NCI-H345 (cell line): ENCODE measurements at regions not wholly inside any gene's neighbourhood (a gene's known extent, or its start where the extent isn't known, plus 50 kb on each side); places are given as distances from the start of the nearest gene placed in this dataset.
"Not testable (repeated sequence)": the region's sequence is repeated elsewhere in the genome, so short reads cannot be mapped to it uniquely, and the experiment has no call there.

ENCODE experiments used
- DNase-seq: peaks from one replicate; lab custom pipeline; 2025; lab: John Stamatoyannopoulos, UW

- no peak for DNase-seq
These were observed 253.3 kb upstream of the KIAA1217 start for GRCh38 chr10:23955456-23956225.

GRCh38 chr10:23965123-23965522 is 243.8 kb upstream of the KIAA1217 start:
- DNase-seq = no peak

- DNase-seq = no peak
These were observed 243.1 kb upstream of the KIAA1217 start for GRCh38 chr10:23965880-23966279.

GRCh38 chr10:23966504-23967051 is 242.4 kb upstream of the KIAA1217 start:
- DNase-seq = no peak

- no peak for DNase-seq
These were observed 240.6 kb upstream of the KIAA1217 start for GRCh38 chr10:23968301-23968700.

GRCh38 chr10:23974746-23975272 is 234.1 kb upstream of the KIAA1217 start:
- no peak for DNase-seq

- no peak for DNase-seq
These were observed 233.5 kb upstream of the KIAA1217 start for GRCh38 chr10:23975431-23975830.

GRCh38 chr10:23976275-23976674 is 232.7 kb upstream of the KIAA1217 start:
- no peak for DNase-seq

- no peak for DNase-seq
These were observed 230.6 kb upstream of the KIAA1217 start for GRCh38 chr10:23978317-23978716.

- no peak for DNase-seq
These were observed 228.8 kb upstream of the KIAA1217 start for GRCh38 chr10:23980094-23980493.

- no peak for DNase-seq
These were observed 227.2 kb upstream of the KIAA1217 start for GRCh38 chr10:23981520-23982309.

GRCh38 chr10:23984405-23984804 is 224.5 kb upstream of the KIAA1217 start:
- DNase-seq = not testable (repeated sequence)

- no peak for DNase-seq
These were observed 220.9 kb upstream of the KIAA1217 start for GRCh38 chr10:23988006-23988405.

GRCh38 chr10:23994459-23995046 is 214.4 kb upstream of the KIAA1217 start:
- no peak for DNase-seq

- no peak for DNase-seq
These were observed 209.5 kb upstream of the KIAA1217 start for GRCh38 chr10:23999445-23999844.

GRCh38 chr10:24000271-24000813 is 208.6 kb upstream of the KIAA1217 start:
- DNase-seq = no peak

- no peak for DNase-seq
These were observed 202.2 kb upstream of the KIAA1217 start for GRCh38 chr10:24006741-24007140.

GRCh38 chr10:24007359-24007758 is 201.6 kb upstream of the KIAA1217 start:
- DNase-seq = no peak

GRCh38 chr10:24008164-24009091 is 200.5 kb upstream of the KIAA1217 start:
- no peak for DNase-seq

- no peak for DNase-seq
These were observed 199.8 kb upstream of the KIAA1217 start for GRCh38 chr10:24009115-24009514.

GRCh38 chr10:24009736-24010135 is 199.2 kb upstream of the KIAA1217 start:
- no peak for DNase-seq
